GM23338 (cell line): ENCODE measurements at regions not wholly inside any gene's neighbourhood (a gene's known extent, or its start where the extent isn't known, plus 50 kb on each side); places are given as distances from the start of the nearest gene placed in this dataset.

Experiments
- ATAC-seq: fragments of 200-7000 bp; cut with Tn5 transposase; 3 replicates; pipeline ENCODE4 v1.9.1; 2020
- DNase-seq: peaks from one replicate; pipeline ENCODE4 v3.0.0-alpha.2; 2015; ENCODE audit warnings: low spot score
- H2AFZ ChIP-seq: fragments of 200-600 bp; sonication (generic); 2 replicates; pipeline ENCODE4 v1.8.0; 2016; ENCODE audit warnings: antibody characterized with exemption, mild to moderate bottlenecking, moderate library complexity
- H3F3A ChIP-seq: fragments of 200-600 bp; sonication (generic); replicated peaks from 2 replicates; pipeline ENCODE4 v1.8.0; 2017; ENCODE audit warnings: antibody characterized with exemption, mixed run types, low read depth
- H3K27ac ChIP-seq: fragments of 200-600 bp; sonication (generic); 2 replicates; pipeline ENCODE4 v1.6.1; 2016; ENCODE audit warnings: low read depth
- H3K27me3 ChIP-seq: fragments of 200-600 bp; sonication (generic); 2 replicates; pipeline ENCODE4 v1.8.0; 2016; ENCODE audit warnings: mild to moderate bottlenecking, mixed run types, moderate library complexity; ENCODE audit not compliant: insufficient read depth
- H3K36me3 ChIP-seq: fragments of 200-600 bp; sonication (generic); 2 replicates; pipeline ENCODE4 v1.8.0; 2016; ENCODE audit warnings: mild to moderate bottlenecking; ENCODE audit not compliant: insufficient read depth
- H3K4me1 ChIP-seq: fragments of 200-600 bp; sonication (generic); 2 replicates; pipeline ENCODE4 v1.8.0; 2016; ENCODE audit warnings: mild to moderate bottlenecking, moderate library complexity; ENCODE audit not compliant: insufficient read depth
- H3K4me2 ChIP-seq: fragments of 200-600 bp; sonication (generic); 2 replicates; pipeline ENCODE4 v1.7.1; 2017; ENCODE audit warnings: mixed run types
- H3K4me3 ChIP-seq: fragments of 200-600 bp; sonication (generic); 2 replicates; pipeline ENCODE4 v1.6.1; 2016; ENCODE audit warnings: mixed run types
- H3K79me2 ChIP-seq: fragments of 200-600 bp; sonication (generic); replicated peaks from 2 replicates; pipeline ENCODE4 v1.8.0; 2017; ENCODE audit warnings: mild to moderate bottlenecking; ENCODE audit not compliant: insufficient read depth
- H3K9me2 ChIP-seq: fragments of 200-600 bp; sonication (generic); 2 replicates; pipeline ENCODE4 v1.8.0; 2017; ENCODE audit not compliant: insufficient read depth
- H4K20me1 ChIP-seq: fragments of 200-600 bp; sonication (generic); replicated peaks from 2 replicates; pipeline ENCODE4 v1.8.0; 2017; ENCODE audit warnings: mild to moderate bottlenecking; ENCODE audit not compliant: insufficient read depth
- H3K27ac Mint-ChIP-seq: 2 replicates; pipeline ENCODE4 v1.8.0; 2020; ENCODE audit warnings: inconsistent platforms, mild to moderate bottlenecking, moderate library complexity, mixed read lengths
- H3K27me3 Mint-ChIP-seq: 3 replicates; pipeline ENCODE4 v1.8.0; 2022; ENCODE audit warnings: low read depth, mild to moderate bottlenecking, moderate library complexity, mixed read lengths, inconsistent platforms; ENCODE audit not compliant: insufficient read depth, poor library complexity
- H3K36me3 Mint-ChIP-seq: 3 replicates; pipeline ENCODE4 v1.8.0; 2021; ENCODE audit warnings: low read depth, mild to moderate bottlenecking, inconsistent platforms, moderate library complexity, mixed read lengths
- H3K4me1 Mint-ChIP-seq: 3 replicates; pipeline ENCODE4 v1.8.0; 2020; ENCODE audit warnings: mild to moderate bottlenecking, inconsistent platforms, mixed read lengths
- H3K4me3 Mint-ChIP-seq: 3 replicates; pipeline ENCODE4 v1.8.0; 2021; ENCODE audit warnings: moderate library complexity, mild to moderate bottlenecking, inconsistent platforms, mixed read lengths
- H3K9me3 Mint-ChIP-seq: 3 replicates; pipeline ENCODE4 v1.8.0; 2020; ENCODE audit warnings: moderate library complexity, mild to moderate bottlenecking, inconsistent platforms, mixed read lengths
- CREB1 ChIP-seq: fragments of 250-450 bp; sonication (Bioruptor Pico); IDR thresholded peaks from 2 replicates; pipeline ENCODE4 v1.5.0; 2020; ENCODE audit warnings: low read depth, mild to moderate bottlenecking, moderate library complexity
- CTCF ChIP-seq, 2 experiments: fragments of 200-600 bp in 1 of 2; sonication (generic) in 1 of 2; conservative IDR thresholded peaks; 2 replicates each; pipeline versions ENCODE4 v1.5.1 to v1.6.1; 2016 to 2017; ENCODE audit warnings: antibody characterized with exemption in 2 of 2, low read depth in 2 of 2, mild to moderate bottlenecking in 2 of 2, moderate library complexity in 1 of 2
- ETS1 ChIP-seq: IDR thresholded peaks from 2 replicates; pipeline ENCODE4 v1.6.1; 2016; ENCODE audit warnings: antibody characterized with exemption
- EZH2 ChIP-seq: fragments of 200-600 bp; sonication (generic); IDR thresholded peaks from one replicate; pipeline ENCODE4 v1.8.0; 2017; ENCODE audit warnings: antibody characterized with exemption, mild to moderate bottlenecking, low read depth; ENCODE audit not compliant: unreplicated experiment
- EZH2phosphoT487 ChIP-seq: fragments of 200-600 bp; sonication (generic); IDR thresholded peaks from one replicate; pipeline ENCODE4 v1.8.1; 2018; ENCODE audit warnings: antibody characterized with exemption; ENCODE audit not compliant: unreplicated experiment
- JUNB ChIP-seq: IDR thresholded peaks from one replicate; pipeline ENCODE4 v1.6.1; 2016; ENCODE audit warnings: antibody characterized with exemption; ENCODE audit not compliant: unreplicated experiment
- NANOG ChIP-seq: IDR thresholded peaks from 2 replicates; pipeline ENCODE4 v1.6.1; 2016; ENCODE audit warnings: antibody characterized with exemption, borderline replicate concordance
- POLR2AphosphoS5 ChIP-seq: IDR thresholded peaks from 2 replicates; pipeline ENCODE4 v1.6.1; 2016; ENCODE audit warnings: antibody characterized with exemption, low read depth
- REST ChIP-seq: IDR thresholded peaks from one replicate; pipeline ENCODE4 v1.6.1; 2018; ENCODE audit warnings: antibody characterized with exemption; ENCODE audit not compliant: unreplicated experiment
- STAT1 ChIP-seq: IDR thresholded peaks from one replicate; pipeline ENCODE4 v1.6.1; 2016; ENCODE audit warnings: antibody characterized with exemption; ENCODE audit not compliant: unreplicated experiment
- ZNF114 ChIP-seq: fragments of 250-450 bp; sonication (Bioruptor Pico); IDR thresholded peaks from 2 replicates; pipeline ENCODE4 v1.5.0; 2020; ENCODE audit warnings: mild to moderate bottlenecking, moderate library complexity
- ZNF331 ChIP-seq: fragments of 250-450 bp; sonication (Bioruptor Pico); IDR thresholded peaks from 2 replicates; pipeline ENCODE4 v1.5.0; 2020; ENCODE audit warnings: low read depth, mild to moderate bottlenecking, moderate library complexity
- ZNF462 ChIP-seq: fragments of 250-450 bp; sonication (Bioruptor Pico); IDR thresholded peaks from 2 replicates; pipeline ENCODE4 v1.5.0; 2020; ENCODE audit warnings: mild to moderate bottlenecking, moderate library complexity

- Histone ChIP-seq H3F3A (no peaks in the 10 kb centered on the region), H3K4me3 (no peak overlapping the region), H3K4me2 (no peak overlapping the region), H3K4me1 (peaks cover 6% of the 10 kb centered on the region; the same call in 1 of the 2 replicates), H3K79me2 (no peaks in the 10 kb centered on the region), H2AFZ (no peak overlapping the region), H3K27ac (no peak overlapping the region), H4K20me1 (no peaks in the 10 kb centered on the region), H3K36me3 (no peaks in the 10 kb centered on the region), H3K9me2 (peaks cover 5% of the 10 kb centered on the region; the same call in 1 of the 2 replicates), H3K27me3 (no peaks in the 10 kb centered on the region)
- no peak for ATAC-seq
- Mint-ChIP-seq H3K27me3 (peaks cover 4% of the 10 kb centered on the region), H3K36me3 (no peaks in the 10 kb centered on the region; the same call in 2 of the 3 replicates), H3K4me3 (no peak overlapping the region), H3K9me3 (no peaks in the 10 kb centered on the region; the same call in 2 of the 3 replicates), H3K27ac (no peak overlapping the region; the same call in 1 of the 2 replicates), H3K4me1 (peaks cover 5% of the 10 kb centered on the region; the same call in 2 of the 3 replicates)
- no peak for TF ChIP-seq ETS1
- TF ChIP-seq ZNF331 (CRISPR knock-in tag) = no peak
- no peak for TF ChIP-seq CREB1 (CRISPR knock-in tag)
- TF ChIP-seq POLR2AphosphoS5 = no peak
- TF ChIP-seq ZNF462 (CRISPR knock-in tag) = no peak
- no peak for TF ChIP-seq ZNF114 (CRISPR knock-in tag)
- no peak for TF ChIP-seq JUNB
- no peak for TF ChIP-seq CTCF (conservative IDR thresholded peaks at IDR 0.05; ENCODE audit: low read depth in 2 of 2)
- TF ChIP-seq EZH2phosphoT487 = no peak
- no peak for TF ChIP-seq REST
- no peak for TF ChIP-seq NANOG
- no peak for TF ChIP-seq STAT1
- TF ChIP-seq EZH2 = no peak
- DNase-seq = no peak
Observed at GRCh38 chr3:161690299-161690620, 193.7 kb downstream of the OTOL1 start.
